ENCODE measurements at regions not wholly inside any gene's neighbourhood (a gene's known extent, or its start where the extent isn't known, plus 50 kb on each side); places are given as distances from the start of the nearest gene placed in this dataset.
"Not testable (repeated sequence)": the region's sequence is repeated elsewhere in the genome, so short reads cannot be mapped to it uniquely, and the experiment has no call there.

DNA sequence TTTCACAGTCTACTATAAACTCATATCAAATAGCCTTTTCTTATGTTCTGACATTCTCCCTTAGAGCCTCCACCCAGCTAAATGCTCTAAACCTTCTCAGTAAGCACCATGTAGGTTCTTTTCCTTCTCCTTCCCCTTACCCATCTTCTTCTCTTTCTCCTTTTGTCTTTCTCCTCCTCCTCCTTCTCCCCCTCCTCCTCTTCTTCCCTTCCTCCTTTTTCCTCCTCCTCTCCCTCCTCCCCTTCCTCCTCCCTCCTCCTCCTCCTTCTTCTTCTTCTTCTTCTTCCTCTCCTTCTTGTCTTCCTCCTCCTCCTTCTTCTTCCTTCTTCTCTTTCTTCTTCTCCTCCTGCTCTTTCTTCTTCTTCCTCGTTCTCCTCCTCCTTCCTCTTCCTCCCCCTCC, 85.2 kb upstream of the KCNAB1 start:
- Histone ChIP-seq H3K4me1 (ENCODE audit: control insufficient read depth, insufficient read depth, low read length) (peaks cover 4% of the 10 kb centered on the region), H3K27me3 (ENCODE audit: control insufficient read depth, insufficient read depth, low read length) (no peaks in the 10 kb centered on the region), H3K9me3 (ENCODE audit: control insufficient read depth, insufficient read depth, low read length) (no peaks in the 10 kb centered on the region), H3K36me3 (ENCODE audit: control insufficient read depth, insufficient read depth, low read length) (no peaks in the 10 kb centered on the region), H3K9ac (ENCODE audit: low read depth, low read length) (no peak overlapping the region), H3K4me3 (ENCODE audit: low read depth, low read length) (no peak overlapping the region)

DNA sequence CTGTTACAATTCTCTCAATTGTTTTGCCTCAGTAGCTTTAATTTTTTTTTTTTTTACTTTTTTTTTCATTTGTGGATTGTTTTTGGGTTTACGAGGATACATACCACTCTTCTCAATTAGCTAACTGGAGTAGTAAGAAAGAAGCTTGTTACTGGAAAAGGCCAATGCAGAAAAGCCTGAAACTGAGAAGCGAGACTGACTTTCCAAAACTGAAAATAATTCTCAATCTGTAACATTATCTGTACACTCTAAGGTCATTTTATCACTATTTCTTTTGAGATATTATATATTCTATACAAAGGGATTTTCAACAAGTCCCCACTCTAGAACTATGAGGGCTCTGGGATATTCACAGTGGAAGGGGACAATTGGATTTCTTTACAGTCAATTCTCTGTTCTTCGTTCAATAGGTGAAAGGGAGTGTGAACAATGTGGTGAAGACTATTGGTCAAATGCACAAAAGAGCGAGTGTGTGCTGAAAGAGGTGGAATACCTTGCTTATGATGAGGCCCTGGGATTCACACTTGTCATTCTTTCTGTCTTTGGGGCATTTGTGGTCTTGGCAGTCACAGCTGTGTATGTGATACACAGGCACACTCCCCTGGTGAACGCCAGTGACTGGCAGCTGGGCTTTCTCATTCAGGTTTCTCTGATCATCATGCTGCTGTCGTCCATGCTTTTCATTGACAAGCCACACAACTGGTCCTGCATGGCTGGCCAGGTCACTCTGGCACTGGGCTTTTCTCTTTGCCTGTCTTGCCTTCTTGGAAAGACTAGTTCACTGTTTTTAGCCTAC, 83.9 kb upstream of the KCNAB1 start:
- H3K9ac ChIP-seq (ENCODE audit: low read depth, low read length), result no peak overlapping the region
- no peaks in the 10 kb centered on the region for H3K36me3 ChIP-seq (ENCODE audit: control insufficient read depth, insufficient read depth, low read length)
- no peaks in the 10 kb centered on the region for H3K9me3 ChIP-seq (ENCODE audit: control insufficient read depth, insufficient read depth, low read length)
- no peak overlapping the region for H3K4me3 ChIP-seq (ENCODE audit: low read depth, low read length)
- H3K27me3 ChIP-seq (ENCODE audit: control insufficient read depth, insufficient read depth, low read length), result no peaks in the 10 kb centered on the region
- no peaks in the 10 kb centered on the region for H3K4me1 ChIP-seq (ENCODE audit: control insufficient read depth, insufficient read depth, low read length)

DNA sequence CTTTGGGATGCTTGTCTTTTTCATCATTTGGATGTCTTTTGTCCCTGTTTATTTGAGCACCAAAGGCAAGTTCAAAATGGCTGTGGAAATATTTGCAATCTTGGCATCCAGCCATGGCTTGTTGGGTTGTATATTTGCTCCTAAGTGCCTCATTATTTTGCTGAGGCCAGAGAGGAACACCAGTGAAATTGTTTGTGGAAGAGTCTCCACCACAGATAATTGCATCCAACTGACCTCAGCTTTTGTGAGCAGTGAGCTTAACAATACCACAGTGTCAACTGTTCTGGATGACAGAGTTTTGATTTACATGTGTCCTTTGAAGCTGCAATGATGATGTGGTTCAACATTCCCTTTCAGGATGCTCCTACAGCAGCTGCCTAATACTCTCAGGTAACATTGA, 83.0 kb upstream of the KCNAB1 start:
- no peaks in the 10 kb centered on the region for H3K9me3 ChIP-seq (ENCODE audit: control insufficient read depth, insufficient read depth, low read length)
- H3K4me3 ChIP-seq (ENCODE audit: low read depth, low read length), result no peak overlapping the region
- H3K9ac ChIP-seq (ENCODE audit: low read depth, low read length), result no peak overlapping the region
- no peaks in the 10 kb centered on the region for H3K36me3 ChIP-seq (ENCODE audit: control insufficient read depth, insufficient read depth, low read length)
- H3K4me1 ChIP-seq (ENCODE audit: control insufficient read depth, insufficient read depth, low read length), result no peaks in the 10 kb centered on the region
- H3K27me3 ChIP-seq (ENCODE audit: control insufficient read depth, insufficient read depth, low read length), result no peaks in the 10 kb centered on the region

DNA sequence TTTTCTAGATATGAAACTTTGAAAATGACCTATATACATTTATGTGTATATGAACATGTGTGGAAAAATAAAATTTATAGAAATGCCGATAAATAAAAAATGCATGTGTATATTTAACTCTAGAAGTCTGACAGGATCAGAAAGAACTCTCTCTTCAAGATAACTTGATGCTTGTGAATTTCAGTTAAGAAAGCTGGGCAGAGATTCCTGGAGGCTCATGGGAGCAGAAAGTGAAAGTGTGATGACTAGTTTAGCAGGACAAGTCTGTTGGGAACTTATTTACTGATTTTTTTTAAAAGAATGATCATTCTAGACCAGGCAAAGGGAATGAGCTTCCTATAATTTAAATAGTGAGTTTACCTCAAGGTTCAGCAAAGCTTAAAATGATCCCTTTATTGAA, 81.5 kb upstream of the KCNAB1 start:
- no peak overlapping the region for H3K9ac ChIP-seq (ENCODE audit: low read depth, low read length)
- H3K4me3 ChIP-seq (ENCODE audit: low read depth, low read length), result no peak overlapping the region
- no peaks in the 10 kb centered on the region for H3K9me3 ChIP-seq (ENCODE audit: control insufficient read depth, insufficient read depth, low read length)
- H3K4me1 ChIP-seq (ENCODE audit: control insufficient read depth, insufficient read depth, low read length), result no peaks in the 10 kb centered on the region
- no peaks in the 10 kb centered on the region for H3K36me3 ChIP-seq (ENCODE audit: control insufficient read depth, insufficient read depth, low read length)
- H3K27me3 ChIP-seq (ENCODE audit: control insufficient read depth, insufficient read depth, low read length), result no peaks in the 10 kb centered on the region

DNA sequence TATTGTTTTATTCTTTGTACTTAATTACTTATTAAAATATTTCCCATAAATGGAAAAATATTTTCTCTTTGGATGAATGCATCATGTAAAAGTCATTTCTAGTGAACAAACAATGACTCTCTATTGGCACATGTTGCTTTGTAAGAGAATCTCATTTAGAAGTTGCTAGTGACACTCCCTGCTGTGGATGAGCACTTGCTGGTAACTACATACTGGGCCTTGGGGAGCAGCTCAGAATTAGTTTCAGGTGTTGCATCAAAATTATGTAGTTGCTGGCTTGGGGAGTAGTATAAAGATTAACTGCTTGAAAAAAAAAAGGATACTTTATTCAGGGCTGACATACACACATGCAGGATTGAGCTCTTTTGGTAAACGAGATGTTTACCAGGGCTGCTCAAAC, 80.3 kb upstream of the KCNAB1 start:
- no peaks in the 10 kb centered on the region for H3K9me3 ChIP-seq (ENCODE audit: control insufficient read depth, insufficient read depth, low read length)
- H3K27me3 ChIP-seq (ENCODE audit: control insufficient read depth, insufficient read depth, low read length), result no peaks in the 10 kb centered on the region
- no peak overlapping the region for H3K9ac ChIP-seq (ENCODE audit: low read depth, low read length)
- H3K36me3 ChIP-seq (ENCODE audit: control insufficient read depth, insufficient read depth, low read length), result no peaks in the 10 kb centered on the region
- H3K4me1 ChIP-seq (ENCODE audit: control insufficient read depth, insufficient read depth, low read length), result no peaks in the 10 kb centered on the region
- no peak overlapping the region for H3K4me3 ChIP-seq (ENCODE audit: low read depth, low read length)

DNA sequence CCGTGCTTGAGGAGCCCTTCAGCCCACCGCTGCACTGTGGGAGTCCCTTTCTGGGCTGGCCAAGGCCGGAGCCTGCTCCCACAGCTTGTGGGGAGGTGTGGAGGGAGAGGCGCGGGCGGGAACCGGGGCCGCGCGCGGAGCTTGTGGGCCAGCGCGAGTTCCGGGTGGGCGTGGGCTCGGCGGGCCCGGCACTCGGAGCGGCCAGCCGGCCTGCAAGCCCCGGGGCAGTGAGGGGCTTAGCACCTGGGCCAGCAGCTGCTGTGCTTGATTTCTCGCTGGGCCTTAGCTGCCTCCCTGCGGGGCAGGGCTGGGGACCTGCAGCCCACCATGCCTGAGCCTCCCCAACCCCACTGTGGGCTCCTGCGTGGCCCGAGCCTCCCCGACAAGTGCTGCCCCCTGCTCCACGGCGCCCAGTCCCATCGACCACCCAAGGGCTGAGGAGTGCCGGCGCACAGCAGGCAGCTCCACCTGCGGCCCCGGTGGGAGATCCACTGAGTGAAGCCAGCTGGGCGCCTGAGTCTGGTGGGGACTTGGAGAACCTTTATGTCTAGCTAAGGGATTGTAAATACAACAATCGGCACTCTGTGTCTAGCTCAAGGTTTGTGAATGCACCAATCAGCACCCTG, 79.0 kb upstream of the KCNAB1 start:
- H3K27me3 ChIP-seq (ENCODE audit: control insufficient read depth, insufficient read depth, low read length); H3K9ac ChIP-seq (ENCODE audit: low read depth, low read length); H3K4me1 ChIP-seq (ENCODE audit: control insufficient read depth, insufficient read depth, low read length); H3K9me3 ChIP-seq (ENCODE audit: control insufficient read depth, insufficient read depth, low read length); H3K4me3 ChIP-seq (ENCODE audit: low read depth, low read length); H3K36me3 ChIP-seq (ENCODE audit: control insufficient read depth, insufficient read depth, low read length): not testable (repeated sequence)

DNA sequence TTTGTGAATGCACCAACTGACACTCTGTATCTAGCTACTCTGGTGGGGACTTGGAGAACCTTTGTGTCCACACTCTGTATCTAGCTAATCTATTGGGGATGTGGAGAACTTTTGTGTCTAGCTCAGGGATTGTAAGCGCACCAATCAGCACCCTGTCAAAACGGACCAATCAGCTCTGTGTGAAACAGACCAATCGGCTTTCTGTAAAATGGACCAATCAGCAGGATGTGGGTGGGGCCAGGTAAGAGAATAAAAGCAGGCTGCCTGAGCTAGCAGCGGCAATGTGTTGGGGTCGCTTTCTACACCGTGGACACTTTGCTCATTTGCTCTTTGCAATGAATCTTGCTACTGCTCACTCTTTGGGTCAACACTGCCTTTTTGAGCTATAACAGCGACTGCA, 78.5 kb upstream of the KCNAB1 start:
- H3K36me3 ChIP-seq (ENCODE audit: control insufficient read depth, insufficient read depth, low read length); H3K9ac ChIP-seq (ENCODE audit: low read depth, low read length); H3K4me1 ChIP-seq (ENCODE audit: control insufficient read depth, insufficient read depth, low read length); H3K27me3 ChIP-seq (ENCODE audit: control insufficient read depth, insufficient read depth, low read length); H3K9me3 ChIP-seq (ENCODE audit: control insufficient read depth, insufficient read depth, low read length); H3K4me3 ChIP-seq (ENCODE audit: low read depth, low read length): not testable (repeated sequence)

DNA sequence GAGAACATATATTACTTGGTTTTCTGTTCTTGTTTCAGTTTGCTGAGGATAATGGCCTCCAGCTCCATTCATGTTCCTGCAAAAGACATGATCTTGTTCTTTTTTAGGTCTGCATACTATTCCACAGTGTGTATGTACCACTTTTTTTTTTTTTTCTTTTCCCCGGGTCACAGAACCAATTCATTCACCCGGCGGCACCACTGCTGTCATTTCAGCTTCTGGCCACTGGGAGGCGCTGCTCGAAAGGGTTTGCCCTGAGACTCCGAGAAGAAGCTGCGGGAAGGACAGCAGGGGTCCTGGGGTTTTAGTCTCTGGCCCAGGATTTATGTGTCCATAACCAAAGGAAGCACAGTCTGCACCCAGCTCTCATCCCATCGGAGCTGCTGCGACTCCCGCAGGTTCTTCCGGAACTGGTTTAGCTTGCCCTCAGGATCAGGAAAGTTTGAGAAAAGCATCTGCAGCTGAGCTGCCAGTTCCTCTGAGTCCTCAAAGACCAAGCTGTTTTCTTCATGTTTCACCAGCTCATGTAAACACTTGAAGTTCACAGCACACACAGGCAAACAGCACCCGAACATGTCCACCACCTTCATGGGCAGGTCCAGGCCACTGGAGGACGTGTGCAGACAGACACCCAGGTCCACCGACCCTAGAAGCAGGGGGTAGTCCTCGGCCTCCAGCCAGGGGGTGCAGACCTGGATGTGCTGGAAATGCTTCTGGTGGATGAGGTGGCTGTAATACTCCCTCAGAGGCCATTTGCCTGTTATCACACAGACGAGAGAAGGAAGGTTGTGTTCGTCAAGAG, 76.3 kb upstream of the KCNAB1 start:
- not testable (repeated sequence) for H3K36me3 ChIP-seq (ENCODE audit: control insufficient read depth, insufficient read depth, low read length); H3K9me3 ChIP-seq (ENCODE audit: control insufficient read depth, insufficient read depth, low read length); H3K9ac ChIP-seq (ENCODE audit: low read depth, low read length); H3K27me3 ChIP-seq (ENCODE audit: control insufficient read depth, insufficient read depth, low read length); H3K4me1 ChIP-seq (ENCODE audit: control insufficient read depth, insufficient read depth, low read length); H3K4me3 ChIP-seq (ENCODE audit: low read depth, low read length)

DNA sequence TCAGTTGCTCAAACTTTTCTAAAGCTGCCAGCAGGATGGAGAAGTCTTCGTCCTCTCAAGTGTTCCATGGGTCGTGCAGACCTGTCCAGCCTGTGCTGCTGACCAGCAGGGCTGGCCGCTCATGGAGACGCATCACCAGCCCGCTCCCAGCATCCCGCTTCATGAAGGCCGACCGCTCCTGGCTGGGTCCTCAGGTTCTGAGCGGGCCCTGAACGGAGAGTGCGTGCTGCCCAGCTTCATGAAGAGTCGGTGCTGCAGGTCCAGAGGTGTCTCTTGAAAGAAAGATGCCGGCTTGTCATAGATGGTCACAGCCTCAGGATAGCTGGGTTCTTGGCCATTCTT, 75.8 kb upstream of the KCNAB1 start:
- Histone ChIP-seq H3K27me3 (ENCODE audit: control insufficient read depth, insufficient read depth, low read length) (no peaks in the 10 kb centered on the region), H3K9me3 (ENCODE audit: control insufficient read depth, insufficient read depth, low read length) (no peaks in the 10 kb centered on the region), H3K4me1 (ENCODE audit: control insufficient read depth, insufficient read depth, low read length) (no peaks in the 10 kb centered on the region), H3K36me3 (ENCODE audit: control insufficient read depth, insufficient read depth, low read length) (no peaks in the 10 kb centered on the region), H3K9ac (ENCODE audit: low read depth, low read length) (no peak overlapping the region), H3K4me3 (ENCODE audit: low read depth, low read length) (no peak overlapping the region)

DNA sequence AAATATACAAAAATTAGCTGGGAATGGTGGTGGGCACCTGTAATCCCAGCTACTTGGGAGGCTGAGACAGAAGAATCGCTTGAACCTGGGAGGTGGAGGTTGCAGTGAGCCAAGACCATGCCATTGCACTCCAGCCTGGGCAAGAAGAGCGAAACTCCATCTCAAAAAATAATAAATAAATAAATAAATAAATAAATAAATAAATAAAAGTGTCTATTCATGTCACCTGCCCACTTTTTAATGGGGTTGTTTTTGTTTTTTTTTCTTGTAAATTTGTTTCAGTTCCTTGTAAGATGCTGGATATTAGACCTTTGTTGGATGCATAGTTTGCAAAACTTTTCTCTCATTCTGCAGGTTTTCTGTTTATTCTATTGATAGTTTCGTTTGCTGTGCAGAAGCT, 71.9 kb upstream of the KCNAB1 start:
- not testable (repeated sequence) for H3K4me3 ChIP-seq (ENCODE audit: low read depth, low read length); H3K36me3 ChIP-seq (ENCODE audit: control insufficient read depth, insufficient read depth, low read length); H3K9ac ChIP-seq (ENCODE audit: low read depth, low read length); H3K27me3 ChIP-seq (ENCODE audit: control insufficient read depth, insufficient read depth, low read length); H3K9me3 ChIP-seq (ENCODE audit: control insufficient read depth, insufficient read depth, low read length); H3K4me1 ChIP-seq (ENCODE audit: control insufficient read depth, insufficient read depth, low read length)

DNA sequence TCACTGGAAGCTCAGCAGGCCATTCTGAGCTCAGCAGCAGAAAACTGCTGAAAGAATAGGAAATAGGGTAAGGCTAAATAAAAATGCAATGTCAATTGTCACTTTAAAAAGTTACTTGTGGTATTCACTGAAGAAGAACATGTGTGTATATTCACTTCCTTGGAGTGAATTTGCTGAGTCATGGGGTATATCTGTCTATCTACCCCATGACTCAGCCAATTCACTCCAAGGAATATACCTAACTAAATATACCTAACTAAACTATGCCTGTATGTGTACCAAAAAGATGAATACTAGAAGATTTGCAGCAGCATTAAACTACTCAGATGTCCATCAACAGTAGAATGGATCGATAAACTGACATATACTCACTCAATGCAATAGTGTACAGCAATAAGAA, 69.5 kb upstream of the KCNAB1 start:
- Histone ChIP-seq H3K9me3 (ENCODE audit: control insufficient read depth, insufficient read depth, low read length) (peaks cover 7% of the 10 kb centered on the region), H3K27me3 (ENCODE audit: control insufficient read depth, insufficient read depth, low read length) (no peaks in the 10 kb centered on the region), H3K36me3 (ENCODE audit: control insufficient read depth, insufficient read depth, low read length) (no peaks in the 10 kb centered on the region), H3K4me3 (ENCODE audit: low read depth, low read length) (no peak overlapping the region), H3K4me1 (ENCODE audit: control insufficient read depth, insufficient read depth, low read length) (no peaks in the 10 kb centered on the region), H3K9ac (ENCODE audit: low read depth, low read length) (no peak overlapping the region)

DNA sequence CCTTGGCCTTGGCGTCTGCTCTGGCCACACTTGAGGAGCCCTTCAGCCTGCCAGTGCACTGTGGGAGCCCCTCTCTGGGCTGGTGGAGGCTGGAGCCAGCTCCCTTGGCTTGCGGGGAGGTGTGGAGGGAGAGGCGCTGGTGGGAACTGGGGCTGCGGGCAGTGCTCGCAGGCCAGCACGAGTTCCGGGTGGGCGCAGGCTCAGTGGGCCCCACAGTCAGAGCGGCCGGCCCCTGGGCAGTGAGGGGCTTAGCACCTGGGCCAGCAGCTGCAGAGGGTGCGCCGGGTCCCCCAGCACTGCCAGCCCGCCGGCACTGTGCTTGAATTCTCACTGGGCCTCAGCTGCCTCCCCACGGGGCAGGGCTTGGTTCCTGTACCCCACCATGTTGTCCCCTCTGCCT, 68.7 kb upstream of the KCNAB1 start:
- Histone ChIP-seq H3K4me1 (ENCODE audit: control insufficient read depth, insufficient read depth, low read length) (no peaks in the 10 kb centered on the region), H3K4me3 (ENCODE audit: low read depth, low read length) (no peak overlapping the region), H3K9me3 (ENCODE audit: control insufficient read depth, insufficient read depth, low read length) (peaks cover 7% of the 10 kb centered on the region), H3K9ac (ENCODE audit: low read depth, low read length) (no peak overlapping the region), H3K36me3 (ENCODE audit: control insufficient read depth, insufficient read depth, low read length) (no peaks in the 10 kb centered on the region), H3K27me3 (ENCODE audit: control insufficient read depth, insufficient read depth, low read length) (no peaks in the 10 kb centered on the region)
